GM12864 (cell line): ENCODE measurements at regions not wholly inside any gene's neighbourhood (a gene's known extent, or its start where the extent isn't known, plus 50 kb on each side); places are given as distances from the start of the nearest gene placed in this dataset.

Source experiments
- DNase-seq: peaks from one replicate; pipeline ENCODE4 v3.0.0-alpha.2; 2011; ENCODE audit warnings: low read depth
- H3K4me3 ChIP-seq: 2 replicates; pipeline ENCODE4 v1.5.1; 2011; ENCODE audit warnings: mild to moderate bottlenecking, low read depth, low read length, control low read depth
- TF ChIP-seq, protein P1 (sequence below): IDR thresholded peaks from 2 replicates; pipeline ENCODE4 v1.5.1; 2011; ENCODE audit warnings: low read depth, mild to moderate bottlenecking, moderate library complexity, low read length, control low read depth, inconsistent platforms; ENCODE audit errors: missing control alignments

DNA sequence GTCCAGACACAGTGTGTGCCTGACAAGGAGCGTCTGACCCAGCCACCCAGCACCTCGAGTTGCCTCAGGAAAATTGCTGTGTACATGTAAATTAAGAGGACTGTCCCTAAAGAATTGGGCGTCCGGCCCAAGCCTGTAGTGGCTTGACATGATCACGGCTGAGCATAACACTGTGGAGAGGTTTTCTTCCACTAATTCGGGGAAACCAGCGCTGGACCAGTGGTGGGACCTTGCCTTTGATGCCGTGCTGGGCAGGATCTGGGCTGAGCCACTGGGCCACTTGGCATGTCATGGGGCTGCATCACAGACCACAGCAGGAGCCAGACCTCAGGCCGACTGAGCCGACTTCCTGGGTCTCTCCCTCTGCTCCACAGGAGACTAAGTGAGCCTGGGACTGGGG, 282.5 kb downstream of the GLRX3 start:
- no peak for DNase-seq
- H3K4me3 ChIP-seq, result no peak overlapping the region
- TF ChIP-seq, protein P1, sequence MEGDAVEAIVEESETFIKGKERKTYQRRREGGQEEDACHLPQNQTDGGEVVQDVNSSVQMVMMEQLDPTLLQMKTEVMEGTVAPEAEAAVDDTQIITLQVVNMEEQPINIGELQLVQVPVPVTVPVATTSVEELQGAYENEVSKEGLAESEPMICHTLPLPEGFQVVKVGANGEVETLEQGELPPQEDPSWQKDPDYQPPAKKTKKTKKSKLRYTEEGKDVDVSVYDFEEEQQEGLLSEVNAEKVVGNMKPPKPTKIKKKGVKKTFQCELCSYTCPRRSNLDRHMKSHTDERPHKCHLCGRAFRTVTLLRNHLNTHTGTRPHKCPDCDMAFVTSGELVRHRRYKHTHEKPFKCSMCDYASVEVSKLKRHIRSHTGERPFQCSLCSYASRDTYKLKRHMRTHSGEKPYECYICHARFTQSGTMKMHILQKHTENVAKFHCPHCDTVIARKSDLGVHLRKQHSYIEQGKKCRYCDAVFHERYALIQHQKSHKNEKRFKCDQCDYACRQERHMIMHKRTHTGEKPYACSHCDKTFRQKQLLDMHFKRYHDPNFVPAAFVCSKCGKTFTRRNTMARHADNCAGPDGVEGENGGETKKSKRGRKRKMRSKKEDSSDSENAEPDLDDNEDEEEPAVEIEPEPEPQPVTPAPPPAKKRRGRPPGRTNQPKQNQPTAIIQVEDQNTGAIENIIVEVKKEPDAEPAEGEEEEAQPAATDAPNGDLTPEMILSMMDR, result no peak

DNA sequence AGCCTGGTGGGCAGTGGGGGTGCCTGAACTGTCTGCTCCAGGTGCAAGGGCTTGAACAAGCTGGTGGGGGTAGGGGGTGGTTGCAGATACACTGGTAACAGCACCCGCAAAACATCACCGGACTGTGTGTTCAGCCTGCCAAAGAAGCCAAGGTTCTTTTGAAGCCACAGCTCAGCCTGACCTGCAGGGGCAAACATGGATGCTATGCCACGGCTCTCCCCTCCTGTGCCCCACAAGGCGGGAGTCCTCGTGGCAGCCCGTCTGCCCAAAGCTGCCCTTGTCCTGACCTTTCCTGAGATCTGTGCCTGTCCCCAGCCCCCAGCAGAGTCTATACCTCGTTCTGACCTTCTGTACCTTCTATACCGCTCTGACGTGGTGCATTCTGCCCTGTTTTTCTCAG, 285.7 kb downstream of the GLRX3 start:
- DNase-seq, result no peak
- H3K4me3 ChIP-seq, result no peak overlapping the region
- TF ChIP-seq, protein P1, result no peak

DNA sequence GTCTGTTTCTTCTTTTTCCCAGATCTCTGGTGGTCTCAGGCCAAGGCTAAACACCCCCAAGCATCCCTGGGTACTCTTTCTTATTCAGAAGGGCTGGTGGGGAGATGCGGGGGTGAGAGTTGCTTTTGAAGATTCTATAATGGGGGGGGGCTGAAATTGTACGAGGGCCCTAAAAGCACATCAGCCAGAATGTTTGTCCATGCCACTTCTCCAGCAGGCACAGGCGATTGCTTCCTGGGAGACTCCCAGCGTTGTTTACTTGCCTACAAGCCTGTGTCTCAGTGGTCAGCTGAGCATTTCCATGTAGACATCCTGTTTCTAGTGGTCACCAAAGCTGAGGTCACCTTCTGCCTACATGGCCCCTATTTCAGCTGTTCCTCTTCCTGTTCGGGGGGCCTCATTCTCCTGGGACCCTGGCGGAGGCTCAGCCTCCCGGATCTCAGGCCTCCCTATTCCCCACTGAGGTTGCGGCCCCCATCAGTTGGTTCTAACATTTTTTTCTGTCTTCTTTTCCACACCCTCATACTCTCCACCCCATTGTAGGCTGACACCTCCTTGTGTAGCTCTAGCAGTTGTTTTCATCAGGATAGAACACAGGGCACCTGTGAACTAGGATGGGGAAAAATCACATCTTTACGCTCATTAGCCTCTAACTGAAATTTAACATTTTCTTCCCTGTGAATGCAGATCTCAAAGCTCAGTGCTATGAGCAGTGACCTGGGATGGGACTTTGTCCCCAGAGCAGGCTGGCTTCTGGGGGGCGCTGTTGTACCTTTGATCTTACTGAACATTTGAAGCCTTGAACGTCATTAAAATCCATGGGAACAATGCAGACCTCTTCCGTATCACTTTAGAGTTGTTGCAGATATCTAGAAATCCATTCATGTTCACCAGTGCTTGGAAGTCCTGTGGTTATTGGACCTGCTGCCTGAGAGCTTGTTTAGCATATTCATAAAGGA, 286.5 kb downstream of the GLRX3 start:
- TF ChIP-seq, protein P1, result no peak
- no peak for DNase-seq
- H3K4me3 ChIP-seq, result no peak overlapping the region

DNA sequence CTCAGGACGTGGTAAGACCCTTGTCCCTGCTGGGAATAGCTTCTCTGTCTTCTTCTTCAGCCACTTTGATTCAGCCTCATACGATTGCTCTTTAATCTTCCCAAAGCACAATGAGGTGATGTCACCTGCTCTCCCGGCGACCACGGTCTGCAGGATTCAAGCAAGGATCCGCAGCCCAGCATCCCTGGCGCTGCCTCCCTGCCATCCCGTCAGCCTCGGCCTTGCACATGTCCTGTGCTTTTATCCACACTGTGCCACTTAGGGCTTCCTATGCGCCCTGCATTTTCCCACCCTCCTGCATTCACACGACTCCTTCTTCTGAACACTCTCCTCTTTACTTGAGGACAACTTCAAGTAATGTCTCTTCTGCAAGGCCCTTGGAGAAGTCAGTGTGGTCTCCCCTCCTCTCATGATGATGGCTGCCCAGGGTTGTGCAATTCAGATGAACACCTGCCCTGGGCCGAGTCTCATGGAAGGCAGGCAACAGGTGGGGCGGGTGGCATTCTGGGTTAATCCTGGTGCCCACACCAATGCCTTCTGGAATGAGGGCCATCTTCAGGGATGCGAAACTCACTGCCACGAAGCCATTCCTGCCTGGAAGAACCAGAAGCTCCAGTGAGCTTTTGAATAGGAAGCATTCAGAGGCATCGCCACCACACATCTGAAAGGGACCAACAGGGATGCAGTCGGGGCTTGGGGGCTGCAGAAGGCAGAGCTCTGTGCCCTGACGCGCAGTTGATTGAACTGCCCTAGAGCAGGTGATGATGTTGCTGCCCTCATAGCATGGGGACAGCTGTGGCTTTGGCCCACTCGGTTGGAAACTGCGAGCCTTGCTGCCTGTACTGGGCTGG, 287.5 kb downstream of the GLRX3 start:
- TF ChIP-seq, protein P1, result no peak
- DNase-seq, result no peak
- no peak overlapping the region for H3K4me3 ChIP-seq

DNA sequence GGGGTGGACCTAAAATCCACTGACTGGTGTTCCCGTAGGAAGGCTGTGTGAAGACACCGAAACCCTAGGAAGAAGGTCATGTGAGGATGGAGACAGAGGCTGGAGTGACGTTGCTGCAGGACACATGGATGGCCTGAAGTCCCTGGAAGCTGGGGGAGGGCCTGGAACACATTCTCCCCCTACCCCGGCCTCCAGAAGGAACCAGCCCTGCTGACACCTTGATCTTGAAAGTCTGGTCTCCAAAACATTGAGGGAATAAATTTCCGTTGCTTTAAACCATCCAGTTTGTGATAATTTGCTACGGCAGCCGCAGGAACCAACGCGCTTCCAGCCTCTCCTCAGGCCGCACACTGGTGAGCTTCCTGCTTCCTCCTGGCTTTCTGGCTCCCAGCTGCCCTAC, 288.2 kb downstream of the GLRX3 start:
- no peak overlapping the region for H3K4me3 ChIP-seq
- no peak for DNase-seq
- TF ChIP-seq, protein P1, result no peak

DNA sequence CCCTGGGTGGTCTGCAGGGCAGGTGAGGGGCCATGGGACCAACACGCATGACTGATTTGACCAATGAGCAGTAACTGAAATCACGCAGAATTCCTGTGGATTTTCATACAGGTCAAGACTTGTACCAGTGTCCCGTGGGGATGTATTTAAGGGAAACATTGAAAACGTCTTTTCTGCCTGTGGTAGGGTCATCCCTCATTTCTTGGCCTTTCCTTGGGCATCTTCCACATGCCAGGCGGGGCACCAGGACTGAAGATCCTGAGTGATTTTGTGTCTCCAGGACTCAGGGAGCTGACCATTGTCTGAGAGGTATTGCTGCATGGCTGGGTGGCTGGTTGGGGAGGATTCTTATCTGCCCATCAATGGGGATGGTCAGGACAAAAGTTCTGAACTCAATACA, 289.0 kb downstream of the GLRX3 start:
- no peak overlapping the region for H3K4me3 ChIP-seq
- TF ChIP-seq, protein P1, result no peak
- DNase-seq, result no peak
